Osteocyte (in vitro differentiated cells): ENCODE measurements at regions not wholly inside any gene's neighbourhood (a gene's known extent, or its start where the extent isn't known, plus 50 kb on each side); places are given as distances from the start of the nearest gene placed in this dataset.

Experiments
- DNase-seq: peaks from one replicate; pipeline ENCODE4 v3.0.0; 2021; ENCODE audit warnings: mixed read lengths; ENCODE audit not compliant: unreplicated experiment; ENCODE audit errors: extremely low spot score
- H3K27ac Mint-ChIP-seq: one replicate; pipeline ENCODE4 v1.8.0; 2021; ENCODE audit warnings: mild to moderate bottlenecking, mixed read lengths; ENCODE audit not compliant: unreplicated experiment
- H3K27me3 Mint-ChIP-seq: one replicate; pipeline ENCODE4 v1.8.0; 2021; ENCODE audit warnings: mixed read lengths; ENCODE audit not compliant: unreplicated experiment
- H3K36me3 Mint-ChIP-seq: one replicate; pipeline ENCODE4 v1.8.0; 2021; ENCODE audit warnings: mixed read lengths; ENCODE audit not compliant: unreplicated experiment
- H3K4me1 Mint-ChIP-seq: one replicate; pipeline ENCODE4 v1.8.0; 2021; ENCODE audit warnings: mixed read lengths; ENCODE audit not compliant: unreplicated experiment
- H3K4me3 Mint-ChIP-seq: one replicate; pipeline ENCODE4 v1.8.0; 2021; ENCODE audit warnings: mild to moderate bottlenecking, moderate library complexity, mixed read lengths; ENCODE audit not compliant: unreplicated experiment
- H3K9me3 Mint-ChIP-seq: one replicate; pipeline ENCODE4 v1.8.0; 2021; ENCODE audit warnings: mixed read lengths; ENCODE audit not compliant: unreplicated experiment
- CTCF ChIP-seq: fragments of 200-600 bp; sonication (generic); IDR thresholded peaks from 2 replicates; pipeline ENCODE4 v1.5.0; 2021; ENCODE audit warnings: antibody characterized with exemption, mild to moderate bottlenecking, moderate library complexity

- H3K9me3 Mint-ChIP-seq: no peaks in the 10 kb centered on the region
- DNase-seq: no peak
- no peaks in the 10 kb centered on the region for H3K36me3 Mint-ChIP-seq
- peaks cover 17% of the 10 kb centered on the region for H3K4me1 Mint-ChIP-seq
- no peaks in the 10 kb centered on the region for H3K27me3 Mint-ChIP-seq
- H3K27ac Mint-ChIP-seq: no peak overlapping the region
- no peak for TF ChIP-seq CTCF
- no peak overlapping the region for H3K4me3 Mint-ChIP-seq
These were observed 78.0 kb downstream of the ZIC5 start for GRCh38 chr13:99893567-99893966.

GRCh38 chr13:99892866-99893504 is 78.6 kb downstream of the ZIC5 start:
- H3K4me3 Mint-ChIP-seq: no peak overlapping the region
- peaks cover 11% of the 10 kb centered on the region for H3K4me1 Mint-ChIP-seq
- H3K27me3 Mint-ChIP-seq: no peaks in the 10 kb centered on the region
- no peaks in the 10 kb centered on the region for H3K36me3 Mint-ChIP-seq
- H3K27ac Mint-ChIP-seq: no peak overlapping the region
- no peaks in the 10 kb centered on the region for H3K9me3 Mint-ChIP-seq
- no peak for TF ChIP-seq CTCF
- DNase-seq: no peak

- DNase-seq: no peak
- H3K27me3 Mint-ChIP-seq: no peaks in the 10 kb centered on the region
- no peak for TF ChIP-seq CTCF
- H3K27ac Mint-ChIP-seq: no peak overlapping the region
- H3K9me3 Mint-ChIP-seq: no peaks in the 10 kb centered on the region
- H3K36me3 Mint-ChIP-seq: no peaks in the 10 kb centered on the region
- peaks cover 4% of the 10 kb centered on the region for H3K4me1 Mint-ChIP-seq
- no peak overlapping the region for H3K4me3 Mint-ChIP-seq
These were observed 79.4 kb downstream of the ZIC5 start for GRCh38 chr13:99892196-99892613.

GRCh38 chr13:99886706-99887105 is 84.9 kb downstream of the ZIC5 start:
- no peak for TF ChIP-seq CTCF
- Mint-ChIP-seq H3K9me3 (no peaks in the 10 kb centered on the region), H3K4me3 (no peak overlapping the region), H3K4me1 (no peaks in the 10 kb centered on the region), H3K36me3 (no peaks in the 10 kb centered on the region), H3K27me3 (no peaks in the 10 kb centered on the region), H3K27ac (no peak overlapping the region)
- no peak for DNase-seq

GRCh38 chr13:99884913-99885312 is 86.7 kb downstream of the ZIC5 start:
- Mint-ChIP-seq H3K36me3 (no peaks in the 10 kb centered on the region), H3K4me1 (no peaks in the 10 kb centered on the region), H3K4me3 (no peak overlapping the region), H3K27ac (no peak overlapping the region), H3K27me3 (no peaks in the 10 kb centered on the region), H3K9me3 (no peaks in the 10 kb centered on the region)
- TF ChIP-seq CTCF: no peak
- DNase-seq: no peak
